Activated naive CD8-positive, alpha-beta T cell treated with anti-CD3 and anti-CD28 coated beads, Interleukin-2, amount 50 U/mL, for 16 hours (primary cell): ENCODE measurements at regions not wholly inside any gene's neighbourhood (a gene's known extent, or its start where the extent isn't known, plus 50 kb on each side); places are given as distances from the start of the nearest gene placed in this dataset.

Experiments used
- DNase-seq: peaks from one replicate; pipeline ENCODE4 v3.0.0-alpha.2; 2020; ENCODE audit warnings: low read depth, low spot score

- no peak for DNase-seq
These were observed 626.9 kb upstream of the PTGER4 start for GRCh38 chr5:40052808-40053207.

GRCh38 chr5:40046792-40047191 lies 622.0 kb upstream of the DAB2 start:
- no peak for DNase-seq

GRCh38 chr5:40045429-40045828 lies 620.6 kb upstream of the DAB2 start:
- DNase-seq = no peak

- DNase-seq = no peak
These were observed 619.1 kb upstream of the DAB2 start for GRCh38 chr5:40043916-40044315.

GRCh38 chr5:40041452-40041851 lies 616.7 kb upstream of the DAB2 start:
- no peak for DNase-seq

GRCh38 chr5:40037713-40038112 lies 612.9 kb upstream of the DAB2 start:
- no peak for DNase-seq

GRCh38 chr5:40034441-40034840 lies 609.7 kb upstream of the DAB2 start:
- no peak for DNase-seq

- DNase-seq = no peak
These were observed 608.6 kb upstream of the DAB2 start for GRCh38 chr5:40033411-40033810.

GRCh38 chr5:40033009-40033408 lies 608.2 kb upstream of the DAB2 start:
- no peak for DNase-seq

- no peak for DNase-seq
These were observed 605.9 kb upstream of the DAB2 start for GRCh38 chr5:40030661-40031060.

GRCh38 chr5:40029711-40030495 lies 605.1 kb upstream of the DAB2 start:
- DNase-seq = no peak

GRCh38 chr5:40027400-40027799 lies 602.6 kb upstream of the DAB2 start:
- no peak for DNase-seq

GRCh38 chr5:40025586-40025985 lies 600.8 kb upstream of the DAB2 start:
- DNase-seq = no peak

GRCh38 chr5:40022057-40022456 lies 597.3 kb upstream of the DAB2 start:
- no peak for DNase-seq

GRCh38 chr5:40021007-40021406 lies 596.2 kb upstream of the DAB2 start:
- no peak for DNase-seq

- no peak for DNase-seq
These were observed 593.1 kb upstream of the DAB2 start for GRCh38 chr5:40017918-40018317.

GRCh38 chr5:40017135-40017534 lies 592.4 kb upstream of the DAB2 start:
- DNase-seq = no peak

- no peak for DNase-seq
These were observed 585.7 kb upstream of the DAB2 start for GRCh38 chr5:40010436-40010835.

- no peak for DNase-seq
These were observed 581.5 kb upstream of the DAB2 start for GRCh38 chr5:40006260-40006659.

GRCh38 chr5:40001796-40002195 lies 577.0 kb upstream of the DAB2 start:
- DNase-seq = no peak

GRCh38 chr5:39998518-39998917 lies 573.7 kb upstream of the DAB2 start:
- no peak for DNase-seq

- DNase-seq = no peak
These were observed 571.2 kb upstream of the DAB2 start for GRCh38 chr5:39995990-39996389.

- DNase-seq = no peak
These were observed 567.9 kb upstream of the DAB2 start for GRCh38 chr5:39992617-39993202.

GRCh38 chr5:39986614-39987013 lies 561.8 kb upstream of the DAB2 start:
- no peak for DNase-seq
